ENCODE measurements at regions not wholly inside any gene's neighbourhood (a gene's known extent, or its start where the extent isn't known, plus 50 kb on each side); places are given as distances from the start of the nearest gene placed in this dataset.
"Not testable (repeated sequence)": the region's sequence is repeated elsewhere in the genome, so short reads cannot be mapped to it uniquely, and the experiment has no call there.

- not testable (repeated sequence) for TF ChIP-seq EZH2 (IDR thresholded peaks at IDR 0.05; ENCODE audit: insufficient read depth, poor library complexity, severe bottlenecking); EZH2phosphoT487 (IDR thresholded peaks at IDR 0.05; ENCODE audit: insufficient read depth, low read depth)
These were observed 126.6 kb downstream of the OR4F15 start for GRCh38 chr15:101938555-101938954.

Data from GM23248 (cell line).